ENCODE measurements at regions not wholly inside any gene's neighbourhood (a gene's known extent, or its start where the extent isn't known, plus 50 kb on each side); places are given as distances from the start of the nearest gene placed in this dataset.

DNA sequence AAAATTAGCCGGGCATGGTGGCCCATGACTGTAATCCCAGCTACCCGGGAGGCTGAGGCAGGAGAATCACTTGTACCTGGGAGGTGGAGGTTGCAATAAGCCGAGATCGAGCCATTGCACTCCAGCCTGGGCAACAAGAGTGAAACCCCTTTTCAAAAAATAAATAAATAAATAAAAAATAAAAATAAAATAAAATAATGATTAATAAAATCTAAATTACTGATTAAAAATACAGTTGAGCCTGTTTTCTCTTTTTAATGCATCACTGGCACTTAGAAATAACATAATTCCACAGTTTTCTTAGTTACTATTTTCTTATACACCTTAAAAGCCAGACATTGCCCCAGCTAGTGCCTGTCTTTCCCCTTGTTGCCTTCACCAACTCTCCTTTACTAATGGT, 922.8 kb upstream of the GJE1 start:
- Histone ChIP-seq H3K9me3 (peaks cover under 1% of the 10 kb centered on the region), H3K4me1 (no peaks in the 10 kb centered on the region), H3K27me3 (no peaks in the 10 kb centered on the region), H3K27ac (no peak overlapping the region), H3K36me3 (no peaks in the 10 kb centered on the region), H3K4me3 (no peak overlapping the region)
- TF ChIP-seq POLR2A (IDR thresholded peaks at IDR 0.05) (no peak), POLR2AphosphoS5 (IDR thresholded peaks at IDR 0.05) (no peak), EP300 (IDR thresholded peaks at IDR 0.05) (no peak)
- TF ChIP-seq, protein P1, sequence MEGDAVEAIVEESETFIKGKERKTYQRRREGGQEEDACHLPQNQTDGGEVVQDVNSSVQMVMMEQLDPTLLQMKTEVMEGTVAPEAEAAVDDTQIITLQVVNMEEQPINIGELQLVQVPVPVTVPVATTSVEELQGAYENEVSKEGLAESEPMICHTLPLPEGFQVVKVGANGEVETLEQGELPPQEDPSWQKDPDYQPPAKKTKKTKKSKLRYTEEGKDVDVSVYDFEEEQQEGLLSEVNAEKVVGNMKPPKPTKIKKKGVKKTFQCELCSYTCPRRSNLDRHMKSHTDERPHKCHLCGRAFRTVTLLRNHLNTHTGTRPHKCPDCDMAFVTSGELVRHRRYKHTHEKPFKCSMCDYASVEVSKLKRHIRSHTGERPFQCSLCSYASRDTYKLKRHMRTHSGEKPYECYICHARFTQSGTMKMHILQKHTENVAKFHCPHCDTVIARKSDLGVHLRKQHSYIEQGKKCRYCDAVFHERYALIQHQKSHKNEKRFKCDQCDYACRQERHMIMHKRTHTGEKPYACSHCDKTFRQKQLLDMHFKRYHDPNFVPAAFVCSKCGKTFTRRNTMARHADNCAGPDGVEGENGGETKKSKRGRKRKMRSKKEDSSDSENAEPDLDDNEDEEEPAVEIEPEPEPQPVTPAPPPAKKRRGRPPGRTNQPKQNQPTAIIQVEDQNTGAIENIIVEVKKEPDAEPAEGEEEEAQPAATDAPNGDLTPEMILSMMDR (IDR thresholded peaks at IDR 0.05): no peak
- no peak for DNase-seq (ENCODE audit: low spot score in 2 of 2)
- 88% methylated on average over 4 of the region's 4 CpGs for WGBS

DNA sequence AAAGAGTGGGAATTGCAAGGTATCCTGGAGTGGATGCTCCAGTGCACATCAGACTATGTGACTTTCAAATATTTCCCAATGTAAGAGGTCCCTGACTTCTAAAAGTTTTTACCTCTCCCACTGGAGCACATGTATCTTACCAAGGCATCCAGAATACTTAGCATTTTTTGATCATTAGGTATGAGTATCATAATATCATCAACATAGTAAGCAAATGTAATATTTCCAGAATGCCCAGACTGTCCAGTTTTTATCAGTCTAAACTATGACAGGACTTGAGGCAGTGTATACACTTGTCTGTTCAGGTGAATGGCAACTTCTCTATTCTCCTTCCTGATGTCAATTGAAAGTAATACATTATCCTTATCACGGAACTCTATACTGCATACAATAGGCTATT, 924.6 kb upstream of the GJE1 start:
- no peak overlapping the region for H3K4me3 ChIP-seq

DNA sequence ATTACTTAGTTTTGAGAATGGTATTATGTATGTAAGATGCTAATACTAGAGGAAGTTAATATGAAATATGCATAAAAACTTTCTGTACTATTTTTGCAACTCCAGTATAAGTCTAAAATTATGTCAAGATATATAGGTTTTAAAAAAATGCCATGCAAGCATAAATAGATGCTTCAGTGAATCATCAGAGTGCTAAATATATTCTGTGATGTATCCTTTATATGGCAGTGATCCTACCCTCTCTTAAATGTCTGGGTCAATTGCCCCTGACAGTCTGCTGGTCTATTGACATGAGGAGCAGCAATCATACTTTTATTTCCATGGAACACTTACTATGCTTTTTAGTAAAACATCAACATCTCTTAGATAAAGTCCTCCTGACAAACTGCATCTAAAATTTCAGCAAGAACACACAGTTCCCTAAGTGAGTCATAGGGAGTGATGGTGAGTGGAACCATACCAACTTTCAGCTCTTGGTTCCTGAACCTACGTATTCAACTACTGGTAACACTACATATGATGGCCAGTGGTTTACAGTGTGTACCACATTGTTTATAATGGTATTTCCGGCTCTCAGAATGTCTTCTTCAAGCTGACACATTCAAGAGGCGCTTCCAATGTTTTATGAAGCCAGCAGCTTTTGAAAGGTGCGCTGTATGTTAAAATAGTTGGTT, 928.7 kb upstream of the GJE1 start:
- 86% methylated on average over 4 of the region's 4 CpGs for WGBS
- no peaks in the 10 kb centered on the region for H3K27me3 ChIP-seq
- no peak overlapping the region for H3K4me3 ChIP-seq
- H3K27ac ChIP-seq: no peak overlapping the region
- peaks cover 5% of the 10 kb centered on the region for H3K9me3 ChIP-seq
- H3K4me1 ChIP-seq: no peaks in the 10 kb centered on the region
- H3K36me3 ChIP-seq: no peaks in the 10 kb centered on the region
- TF ChIP-seq POLR2A (IDR thresholded peaks at IDR 0.05) (no peak), POLR2AphosphoS5 (IDR thresholded peaks at IDR 0.05) (no peak), EP300 (IDR thresholded peaks at IDR 0.05) (no peak)
- TF ChIP-seq, protein P1 (IDR thresholded peaks at IDR 0.05): no peak
- DNase-seq (ENCODE audit: low spot score in 2 of 2): no peak

More for the DNA sequence above, 924.6 kb upstream of the GJE1 start:
- 91% methylated on average over 1 of the region's 1 CpG for WGBS
- TF ChIP-seq POLR2A (IDR thresholded peaks at IDR 0.05) (no peak), EP300 (IDR thresholded peaks at IDR 0.05) (no peak), POLR2AphosphoS5 (IDR thresholded peaks at IDR 0.05) (no peak)
- TF ChIP-seq, protein P1 (IDR thresholded peaks at IDR 0.05): no peak
- Histone ChIP-seq H3K4me1 (no peaks in the 10 kb centered on the region), H3K36me3 (no peaks in the 10 kb centered on the region), H3K9me3 (peaks cover 5% of the 10 kb centered on the region), H3K27me3 (no peaks in the 10 kb centered on the region), H3K27ac (no peak overlapping the region)
- DNase-seq (ENCODE audit: low spot score in 2 of 2): no peak

DNA sequence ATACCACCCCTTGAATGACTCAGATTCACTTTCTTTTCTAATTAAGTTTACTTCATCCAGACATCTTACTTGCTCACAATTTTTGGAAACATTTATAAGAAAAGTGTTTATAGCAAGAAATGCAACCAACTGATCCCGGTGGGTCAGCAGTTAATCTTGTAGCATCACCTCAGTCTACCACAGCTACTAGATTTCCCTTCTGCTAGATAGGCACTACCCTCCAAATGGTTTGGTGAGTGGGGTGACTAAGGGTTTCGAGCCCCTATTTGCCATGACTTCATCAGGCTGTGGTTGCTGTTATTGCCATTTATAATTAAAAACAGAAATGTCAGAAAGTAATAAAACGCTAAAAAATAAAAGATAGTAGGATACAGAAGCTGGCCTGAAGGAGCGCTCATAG, 930.1 kb upstream of the GJE1 start:
- H3K36me3 ChIP-seq: no peaks in the 10 kb centered on the region
- H3K27me3 ChIP-seq: no peaks in the 10 kb centered on the region
- no peak for TF ChIP-seq EP300 (IDR thresholded peaks at IDR 0.05)
- no peak for TF ChIP-seq POLR2A (IDR thresholded peaks at IDR 0.05)
- TF ChIP-seq POLR2AphosphoS5 (IDR thresholded peaks at IDR 0.05): no peak
- TF ChIP-seq, protein P1 (IDR thresholded peaks at IDR 0.05): no peak
- H3K4me1 ChIP-seq: no peaks in the 10 kb centered on the region
- DNase-seq (ENCODE audit: low spot score in 2 of 2): no peak
- H3K4me3 ChIP-seq: no peak overlapping the region
- H3K27ac ChIP-seq: no peak overlapping the region
- 65% methylated on average over 4 of the region's 4 CpGs for WGBS
- H3K9me3 ChIP-seq: peaks cover 5% of the 10 kb centered on the region

DNA sequence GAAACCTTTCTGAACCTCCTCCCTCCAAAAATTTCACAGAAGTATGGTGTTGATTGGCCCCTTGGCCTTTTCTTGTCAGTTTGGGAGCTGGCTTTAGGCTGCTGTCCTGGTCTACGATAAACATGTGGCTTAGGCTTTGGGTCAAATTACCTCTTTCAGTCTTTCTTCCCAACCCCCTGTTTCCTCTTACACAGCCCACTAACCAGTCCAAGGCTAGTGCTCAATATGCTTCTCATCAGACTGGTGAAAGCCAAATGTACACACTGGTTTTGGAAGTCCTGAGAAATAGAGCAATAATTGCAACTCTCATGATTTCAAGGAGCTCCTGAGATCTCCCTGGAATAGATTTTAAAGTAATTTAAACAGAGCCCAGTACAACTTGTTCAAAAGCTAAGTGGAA, 933.7 kb upstream of the GJE1 start:
- WGBS: 29% methylated on average over 1 of the region's 1 CpG
- no peaks in the 10 kb centered on the region for H3K27me3 ChIP-seq
- no peak for TF ChIP-seq POLR2AphosphoS5 (IDR thresholded peaks at IDR 0.05)
- TF ChIP-seq EP300 (IDR thresholded peaks at IDR 0.05): no peak
- TF ChIP-seq, protein P1 (IDR thresholded peaks at IDR 0.05): no peak
- TF ChIP-seq POLR2A (IDR thresholded peaks at IDR 0.05): no peak

More for the DNA sequence above, 933.7 kb upstream of the GJE1 start:
- Histone ChIP-seq H3K4me1 (no peaks in the 10 kb centered on the region), H3K9me3 (no peaks in the 10 kb centered on the region), H3K36me3 (no peaks in the 10 kb centered on the region), H3K27ac (no peak overlapping the region), H3K4me3 (no peak overlapping the region)
- DNase-seq (ENCODE audit: low spot score in 2 of 2): no peak
